Stimulated activated CD4-positive, alpha-beta T cell treated with anti-CD3 and anti-CD28 coated beads, Interleukin-1b, Interleukin-23, amount 100 ng/mL, for 4 hours (primary cell): ENCODE measurements at regions not wholly inside any gene's neighbourhood (a gene's known extent, or its start where the extent isn't known, plus 50 kb on each side); places are given as distances from the start of the nearest gene placed in this dataset.
"Not testable (repeated sequence)": the region's sequence is repeated elsewhere in the genome, so short reads cannot be mapped to it uniquely, and the experiment has no call there.

Experiments used
- DNase-seq, 2 donors: peaks; one replicate each; pipeline ENCODE4 v3.0.0-alpha.2; 2020; ENCODE audit warnings: low read depth in 2 of 2

GRCh38 chr2:215537611-215538010, 101.7 kb upstream of the FN1 start:
- no peak for DNase-seq

GRCh38 chr2:215536510-215536909, 100.6 kb upstream of the FN1 start:
- no peak for DNase-seq

GRCh38 chr2:215535741-215536140, 99.9 kb upstream of the FN1 start:
- no peak for DNase-seq

GRCh38 chr2:215535125-215535668, 99.3 kb upstream of the FN1 start:
- no peak for DNase-seq

- not testable (repeated sequence) for DNase-seq
These were observed 97.8 kb upstream of the FN1 start for GRCh38 chr2:215533716-215534115.

- DNase-seq: no peak
These were observed 97.0 kb upstream of the FN1 start for GRCh38 chr2:215532844-215533243.

GRCh38 chr2:215531284-215531683, 95.4 kb upstream of the FN1 start:
- no peak for DNase-seq

GRCh38 chr2:215530191-215530968, 94.5 kb upstream of the FN1 start:
- DNase-seq: no peak

- no peak for DNase-seq
These were observed 93.4 kb upstream of the FN1 start for GRCh38 chr2:215529271-215529670.

- no peak for DNase-seq
These were observed 92.7 kb upstream of the FN1 start for GRCh38 chr2:215528555-215528954.

- DNase-seq: no peak
These were observed 91.9 kb upstream of the FN1 start for GRCh38 chr2:215527736-215528135.

GRCh38 chr2:215526341-215526740, 90.5 kb upstream of the FN1 start:
- DNase-seq: no peak

GRCh38 chr2:215522237-215522636, 86.4 kb upstream of the FN1 start:
- DNase-seq: no peak

GRCh38 chr2:215521031-215521430, 85.2 kb upstream of the FN1 start:
- no peak for DNase-seq

- no peak for DNase-seq
These were observed 81.5 kb upstream of the FN1 start for GRCh38 chr2:215517391-215517790.

- DNase-seq: no peak
These were observed 78.6 kb upstream of the FN1 start for GRCh38 chr2:215514516-215514915.

GRCh38 chr2:215511454-215512346, 75.8 kb upstream of the FN1 start:
- no peak for DNase-seq

- DNase-seq: no peak
These were observed 72.0 kb upstream of the FN1 start for GRCh38 chr2:215507836-215508235.

GRCh38 chr2:215507136-215507535, 71.3 kb upstream of the FN1 start:
- DNase-seq: no peak

- no peak for DNase-seq
These were observed 70.7 kb upstream of the FN1 start for GRCh38 chr2:215506604-215506990.

GRCh38 chr2:215505044-215505786, 69.3 kb upstream of the FN1 start:
- DNase-seq: no peak

- DNase-seq: no peak
These were observed 68.7 kb upstream of the FN1 start for GRCh38 chr2:215504547-215504946.
